NCI-H1105 treated with DMSO at 0.1 percent for 48 hours (cell line): ENCODE measurements at regions not wholly inside any gene's neighbourhood (a gene's known extent, or its start where the extent isn't known, plus 50 kb on each side); places are given as distances from the start of the nearest gene placed in this dataset.

Experiments
- DNase-seq: peaks from one replicate; lab custom pipeline; 2025; lab: John Stamatoyannopoulos, UW

- no peak for DNase-seq
Observed at GRCh38 chr3:81439108-81439507, 322.3 kb downstream of the GBE1 start.

- DNase-seq = no peak
Observed at GRCh38 chr3:81437683-81438082, 323.8 kb downstream of the GBE1 start.

DNA sequence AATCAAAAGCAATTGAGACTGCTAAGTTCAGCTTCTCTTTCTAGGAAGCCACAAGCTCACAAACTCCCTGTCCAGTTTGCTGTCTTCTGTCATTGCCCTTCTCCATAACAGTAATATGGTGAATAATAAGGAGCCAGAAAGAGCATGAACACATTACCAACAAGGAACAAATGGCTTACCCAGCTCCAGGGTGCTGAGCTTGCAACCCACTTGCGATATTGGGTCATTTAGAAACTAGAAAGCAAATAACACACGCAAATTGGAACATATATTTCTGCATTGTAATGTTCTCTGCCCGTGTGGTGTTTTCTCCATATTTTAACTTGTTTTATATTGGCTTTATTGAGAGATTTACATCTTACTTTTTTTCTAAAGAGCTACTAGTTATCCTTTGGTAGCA lies 325.3 kb downstream of the GBE1 start:
- no peak for DNase-seq

- DNase-seq = no peak
Observed at GRCh38 chr3:81435050-81435449, 326.4 kb downstream of the GBE1 start.

GRCh38 chr3:81434161-81434560 lies 327.3 kb downstream of the GBE1 start:
- no peak for DNase-seq

DNA sequence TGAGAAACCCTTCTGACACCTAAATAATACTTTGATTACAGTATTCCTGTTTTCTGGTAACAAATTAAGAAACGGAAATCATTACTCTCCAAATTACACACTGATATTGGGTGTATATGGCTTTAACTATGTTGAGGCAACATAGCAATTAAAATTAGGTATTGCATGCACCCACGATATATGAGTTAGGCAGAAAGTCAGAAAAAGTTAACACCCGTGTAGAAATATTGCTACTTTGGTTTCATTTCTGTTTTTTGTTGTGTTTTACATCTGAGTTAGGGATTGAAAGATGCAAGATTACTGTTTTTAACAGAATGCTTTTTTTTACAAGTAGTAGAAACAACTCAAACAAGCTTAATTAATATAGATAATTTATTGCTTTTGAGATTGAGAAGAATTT lies 327.8 kb downstream of the GBE1 start:
- no peak for DNase-seq

GRCh38 chr3:81432456-81432855 lies 329.0 kb downstream of the GBE1 start:
- DNase-seq = no peak

DNA sequence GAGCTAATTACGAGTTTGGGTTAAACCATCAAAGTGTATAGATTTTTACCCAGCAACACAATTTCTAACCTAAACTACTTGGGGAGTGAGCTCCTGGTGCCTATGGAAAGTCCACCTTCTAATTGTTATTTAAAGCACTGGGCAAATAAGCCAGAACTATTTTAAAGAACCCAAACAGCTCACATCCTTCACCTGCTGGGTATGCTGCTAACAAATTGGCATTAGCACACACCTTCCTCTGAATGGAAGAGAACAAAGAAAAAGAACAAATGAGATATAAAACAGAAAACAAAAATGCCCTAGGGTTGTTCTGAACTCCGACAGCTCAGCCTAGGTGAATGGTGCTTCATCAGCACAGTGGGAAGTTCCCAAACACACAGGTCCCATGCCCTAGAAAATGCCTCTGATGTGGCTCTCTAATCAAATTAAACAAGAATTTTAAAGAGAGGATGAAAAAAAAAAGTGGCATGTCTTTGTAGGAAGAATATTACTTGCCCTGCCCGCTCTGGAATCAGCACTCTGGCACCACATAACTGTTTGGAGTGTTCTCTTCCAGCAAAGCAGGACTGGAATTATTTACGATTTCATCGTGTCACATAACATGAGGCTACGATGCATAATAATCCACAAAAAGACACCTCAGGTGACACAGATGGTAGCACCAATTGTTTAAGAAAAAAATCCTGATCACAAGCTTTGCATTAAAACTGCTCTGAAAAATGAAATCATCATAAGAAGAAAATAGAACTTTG lies 334.4 kb downstream of the GBE1 start:
- DNase-seq = no peak

- no peak for DNase-seq
Observed at GRCh38 chr3:81425198-81425868, 336.1 kb downstream of the GBE1 start.

DNA sequence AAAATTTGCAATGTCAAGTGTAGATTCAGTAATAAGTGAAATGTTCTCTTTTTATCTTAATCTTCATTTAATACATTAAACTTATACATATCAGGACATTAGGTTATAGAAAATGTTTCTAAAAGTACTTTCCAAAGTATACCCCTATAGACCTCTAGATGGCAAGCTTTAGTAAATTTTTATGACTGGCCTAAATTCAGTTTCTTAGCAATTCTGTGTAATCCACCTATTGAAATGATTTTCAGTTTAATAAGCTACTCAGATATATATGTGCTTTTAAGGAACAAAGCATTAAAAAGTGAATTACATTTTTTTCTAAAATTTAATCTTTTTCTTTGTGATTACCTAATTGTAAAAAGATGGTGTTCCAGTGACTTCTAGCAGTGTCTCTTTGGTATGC lies 342.2 kb downstream of the GBE1 start:
- DNase-seq = peak; percentile 23

- DNase-seq = no peak
Observed at GRCh38 chr3:81416812-81417211, 344.6 kb downstream of the GBE1 start.

DNA sequence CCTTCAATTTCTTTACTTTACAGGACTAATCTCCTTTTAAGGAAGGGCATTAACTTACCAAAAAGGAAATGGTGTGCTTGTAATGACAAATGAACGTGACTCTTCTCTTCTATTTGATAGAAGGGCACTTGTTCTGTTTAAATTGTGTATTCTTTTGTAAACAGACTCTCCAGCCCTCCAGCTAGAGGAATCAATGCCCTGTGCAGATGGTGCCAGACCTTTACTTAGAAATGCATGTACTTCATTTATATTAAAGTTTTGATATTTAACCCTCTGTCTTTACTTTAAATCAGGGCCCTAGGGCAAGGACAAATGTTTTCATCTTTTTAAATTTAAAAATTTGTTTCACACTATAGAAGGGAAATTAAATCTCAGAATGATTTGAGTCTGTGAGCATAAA lies 355.1 kb downstream of the GBE1 start:
- DNase-seq = no peak

GRCh38 chr3:81395739-81396513 lies 365.5 kb downstream of the GBE1 start:
- DNase-seq = no peak

DNA sequence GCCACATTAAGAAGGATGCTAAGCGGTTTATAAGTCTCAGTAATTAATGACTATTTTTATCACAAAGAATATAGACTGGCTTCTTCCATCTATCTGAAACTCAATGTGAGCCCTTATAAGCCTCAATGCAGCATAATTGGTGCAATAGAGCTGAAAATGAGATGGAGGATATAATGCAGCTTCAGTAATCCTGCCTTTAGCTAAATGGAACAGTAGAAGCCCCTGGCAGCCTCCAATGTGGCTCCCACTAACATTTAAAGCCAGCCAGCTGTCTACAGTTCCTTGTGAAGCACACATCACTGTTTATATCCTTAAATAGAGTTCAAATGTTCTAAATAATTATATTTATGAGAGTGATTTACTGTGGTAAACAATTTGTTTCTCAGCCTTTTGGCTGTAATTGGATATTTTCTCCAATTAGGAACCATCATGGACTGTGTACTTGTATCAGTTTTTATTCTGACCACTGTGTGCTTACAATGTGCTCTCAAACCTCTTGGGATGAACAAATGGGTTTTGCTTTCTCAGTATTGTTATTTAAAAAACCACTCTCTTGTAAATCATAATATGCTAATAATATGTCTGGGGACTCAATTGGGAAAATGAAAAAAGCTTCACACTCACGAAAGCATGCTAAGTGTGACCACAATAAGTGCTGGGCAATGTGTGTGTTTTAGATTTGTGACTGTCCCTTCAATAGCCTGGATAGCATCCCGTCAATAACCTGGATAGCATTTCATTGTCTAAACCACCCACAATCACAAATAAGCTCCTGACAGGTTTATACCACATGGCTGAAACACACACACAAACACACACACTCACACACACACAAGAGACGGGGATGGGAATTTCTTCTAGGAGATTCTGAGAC lies 366.6 kb downstream of the GBE1 start:
- DNase-seq = peak; percentile 25

GRCh38 chr3:81393251-81393650 lies 368.2 kb downstream of the GBE1 start:
- DNase-seq = no peak

- DNase-seq = no peak
Observed at GRCh38 chr3:81390796-81391195, 370.6 kb downstream of the GBE1 start.

DNA sequence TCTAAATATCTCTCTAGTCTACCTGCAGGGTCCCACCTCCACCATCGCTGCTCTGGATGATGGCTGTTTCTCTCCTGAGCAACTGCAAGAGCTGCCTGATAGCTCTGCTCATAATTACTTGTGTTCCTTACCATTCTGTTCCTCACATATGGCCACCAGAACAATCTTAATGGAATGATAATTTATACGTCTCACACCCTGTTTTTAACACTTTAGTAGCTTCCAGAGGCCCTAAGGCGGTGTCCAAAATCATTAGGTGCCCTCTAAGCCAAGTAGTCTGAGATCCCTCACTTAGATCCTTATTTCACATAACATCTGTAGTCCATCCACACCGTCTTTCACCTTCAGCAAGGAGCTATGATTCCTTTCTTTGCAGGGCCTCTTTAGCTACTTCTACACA lies 373.3 kb downstream of the GBE1 start:
- no peak for DNase-seq

DNA sequence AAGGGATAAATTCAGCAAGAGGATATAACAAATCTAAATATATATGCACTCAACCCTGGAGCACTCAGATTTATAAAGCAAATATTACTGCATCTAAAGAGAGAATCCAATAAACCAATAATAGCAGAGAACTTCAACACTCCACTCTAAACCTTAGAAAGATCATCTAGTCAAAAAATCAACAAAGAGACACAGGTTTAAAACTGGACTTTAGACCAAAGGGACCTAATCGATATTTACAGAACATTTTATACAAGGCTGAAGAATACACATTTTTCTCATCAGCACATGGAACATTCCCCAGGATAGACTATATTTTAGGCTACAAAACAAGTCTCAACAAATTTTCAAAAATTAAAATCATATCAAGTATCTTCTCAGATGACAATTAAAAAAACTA lies 379.0 kb downstream of the GBE1 start:
- DNase-seq = no peak

DNA sequence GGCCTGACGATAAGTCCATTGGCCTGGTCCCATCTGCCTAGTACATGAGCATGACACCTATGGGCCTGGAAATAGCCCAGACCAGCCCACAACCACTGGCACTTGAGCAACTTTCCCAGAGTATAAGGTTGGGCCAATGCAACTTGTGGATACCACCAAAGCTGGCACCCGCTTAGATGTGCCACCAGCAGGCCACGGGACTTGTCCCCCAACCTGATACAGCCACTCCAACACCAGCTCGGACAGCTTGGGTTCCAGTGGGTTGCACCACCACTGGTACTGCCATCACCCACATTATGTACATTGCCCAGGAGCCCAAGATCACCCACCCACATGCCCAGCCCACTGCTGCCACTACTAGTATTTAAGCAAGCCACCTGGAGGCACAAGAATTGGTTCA lies 381.2 kb downstream of the GBE1 start:
- DNase-seq = no peak

- no peak for DNase-seq
Observed at GRCh38 chr3:81378552-81379293, 382.7 kb downstream of the GBE1 start.

DNA sequence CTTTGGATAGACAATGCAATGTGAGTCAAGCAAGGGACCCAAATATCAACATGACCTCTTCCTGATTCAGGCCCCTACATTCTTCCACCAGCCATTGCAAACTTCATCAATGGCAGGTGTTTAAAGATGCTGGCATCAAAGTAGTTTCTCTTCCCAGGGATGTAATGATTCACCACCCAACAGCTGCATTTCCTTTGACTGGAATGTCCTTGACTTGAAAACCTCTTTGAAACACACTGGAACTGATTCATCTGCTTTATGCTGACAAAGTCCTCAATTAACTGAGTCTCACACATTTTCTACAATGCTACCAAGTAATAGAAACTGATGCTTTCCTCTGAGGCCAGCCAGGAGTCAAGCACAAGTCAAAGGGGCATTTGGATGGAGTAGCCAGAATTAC lies 385.5 kb downstream of the GBE1 start:
- no peak for DNase-seq
